BLaER1 treated with 17β-estradiol and CSF1 and Interleukin-3, amounts not matched to agents 10 nM and 100 nM (cell line): ENCODE measurements at regions not wholly inside any gene's neighbourhood (a gene's known extent, or its start where the extent isn't known, plus 50 kb on each side); places are given as distances from the start of the nearest gene placed in this dataset.

Source experiments
- H3K27ac ChIP-seq, 11 experiments: shearing (Covaris generic); formaldehyde crosslinking; 2 replicates each; pipeline ENCODE4 v1.8.1; 2022
- H3K27me3 ChIP-seq, 11 experiments: shearing (Covaris generic); formaldehyde crosslinking; 2 replicates each; pipeline ENCODE4 v1.8.1; 2022
- H3K36me3 ChIP-seq, 11 experiments: shearing (Covaris generic); formaldehyde crosslinking; 2 replicates each; pipeline ENCODE4 v1.8.1; 2022
- H3K4me1 ChIP-seq, 10 experiments: shearing (Covaris generic); formaldehyde crosslinking; 2 replicates each; pipeline ENCODE4 v1.8.1; 2022
- H3K4me2 ChIP-seq, 11 experiments: shearing (Covaris generic); formaldehyde crosslinking; 2 replicates each; pipeline ENCODE4 v1.8.1; 2022
- H3K4me3 ChIP-seq, 10 experiments: shearing (Covaris generic); formaldehyde crosslinking; 2 replicates each; pipeline ENCODE4 v1.8.1; 2022
- H3K9ac ChIP-seq, 11 experiments: shearing (Covaris generic); formaldehyde crosslinking; 2 replicates each; pipeline ENCODE4 v1.8.1; 2022
- H3K9me3 ChIP-seq, 11 experiments: shearing (Covaris generic); formaldehyde crosslinking; replicated peaks in 1 of 11; 2 replicates each; pipeline ENCODE4 v1.8.1; 2022
- H4K20me1 ChIP-seq, 11 experiments: shearing (Covaris generic); formaldehyde crosslinking; 2 replicates each; pipeline ENCODE4 v1.8.1; 2022
- Cebpa-rat ChIP-seq, 11 experiments: shearing (Covaris generic); IDR thresholded peaks; 2 replicates each; pipeline ENCODE4 v1.8.1; 2022

GRCh38 chr4:3386526-3386925 is 55.2 kb upstream of the HGFAC start:
- peaks cover 74 to 94% (median 78%) of the 10 kb centered on the region in 10 experiments for H3K4me1 ChIP-seq
- peaks cover 0 to 4% (median 0%) of the 10 kb centered on the region in 11 experiments; a peak in 6 of 22 replicates for H3K9me3 ChIP-seq
- H3K4me3 ChIP-seq = peak overlapping the region in 5 of 10 experiments; percentile 34 to 58 (median 44); a peak in 6 of 20 replicates
- H3K27ac ChIP-seq = peak overlapping the region in 9 of 11 experiments; percentile 13 to 96 (median 75); a peak in 12 of 22 replicates
- no peaks in the 10 kb centered on the region for H3K27me3 ChIP-seq
- peaks cover 0 to 83% (median 26%) of the 10 kb centered on the region in 11 experiments; a peak in 16 of 22 replicates for H4K20me1 ChIP-seq
- peak overlapping the region; percentile 90 to 100 (median 98) for H3K4me2 ChIP-seq
- H3K9ac ChIP-seq = peak overlapping the region in 8 of 11 experiments; percentile 66 to 90 (median 74); a peak in 9 of 22 replicates
- H3K36me3 ChIP-seq = peaks cover 0 to 4% (median 0%) of the 10 kb centered on the region in 11 experiments; a peak in 3 of 22 replicates
- TF ChIP-seq Cebpa-rat (IDR thresholded peaks at IDR 0.05) = no peak

GRCh38 chr4:3387154-3387942 is 54.4 kb upstream of the HGFAC start:
- peak overlapping the region; percentile 59 to 90 (median 74) for H3K9ac ChIP-seq
- peaks cover 0 to 4% (median 0%) of the 10 kb centered on the region in 11 experiments; a peak in 1 of 22 replicates for H3K36me3 ChIP-seq
- no peaks in the 10 kb centered on the region for H3K9me3 ChIP-seq
- peaks cover 0 to 91% (median 35%) of the 10 kb centered on the region in 11 experiments; a peak in 16 of 22 replicates for H4K20me1 ChIP-seq
- H3K27ac ChIP-seq = peak overlapping the region; percentile 58 to 96 (median 81)
- no peaks in the 10 kb centered on the region for H3K27me3 ChIP-seq
- H3K4me1 ChIP-seq = peaks cover 82 to 100% (median 86%) of the 10 kb centered on the region in 10 experiments
- TF ChIP-seq Cebpa-rat (IDR thresholded peaks at IDR 0.05) = no peak
- H3K4me2 ChIP-seq = peak overlapping the region; percentile 90 to 100 (median 98)
- H3K4me3 ChIP-seq = peak overlapping the region; percentile 40 to 66 (median 52)

GRCh38 chr4:3387943-3388361 is 53.8 kb upstream of the HGFAC start:
- H3K36me3 ChIP-seq = peaks cover 0 to 4% (median 0%) of the 10 kb centered on the region in 11 experiments; a peak in 1 of 22 replicates
- H3K27ac ChIP-seq = peak overlapping the region; percentile 58 to 96 (median 81)
- peak overlapping the region; percentile 90 to 100 (median 98) for H3K4me2 ChIP-seq
- no peaks in the 10 kb centered on the region for H3K27me3 ChIP-seq
- no peaks in the 10 kb centered on the region for H3K9me3 ChIP-seq
- peak overlapping the region; percentile 20 to 66 (median 52); a peak in 17 of 20 replicates for H3K4me3 ChIP-seq
- H4K20me1 ChIP-seq = peaks cover 0 to 96% (median 41%) of the 10 kb centered on the region in 11 experiments; a peak in 16 of 22 replicates
- TF ChIP-seq Cebpa-rat (IDR thresholded peaks at IDR 0.05) = no peak
- peaks cover 79 to 98% (median 89%) of the 10 kb centered on the region in 10 experiments for H3K4me1 ChIP-seq
- peak overlapping the region; percentile 59 to 90 (median 74); a peak in 21 of 22 replicates for H3K9ac ChIP-seq

- H3K9ac ChIP-seq = peak overlapping the region; percentile 59 to 90 (median 74)
- no peaks in the 10 kb centered on the region for H3K9me3 ChIP-seq
- peak overlapping the region; percentile 20 to 66 (median 52); a peak in 18 of 20 replicates for H3K4me3 ChIP-seq
- no peaks in the 10 kb centered on the region for H3K27me3 ChIP-seq
- peak overlapping the region; percentile 58 to 96 (median 81); a peak in 21 of 22 replicates for H3K27ac ChIP-seq
- peaks cover 0 to 96% (median 44%) of the 10 kb centered on the region in 11 experiments; a peak in 16 of 22 replicates for H4K20me1 ChIP-seq
- H3K4me2 ChIP-seq = peak overlapping the region; percentile 90 to 100 (median 98)
- H3K36me3 ChIP-seq = peaks cover 0 to 8% (median 3%) of the 10 kb centered on the region in 11 experiments; a peak in 13 of 22 replicates
- H3K4me1 ChIP-seq = peaks cover 72 to 97% (median 88%) of the 10 kb centered on the region in 10 experiments
- no peak for TF ChIP-seq Cebpa-rat (IDR thresholded peaks at IDR 0.05)
These were observed 53.1 kb upstream of the HGFAC start for GRCh38 chr4:3388471-3389232.

DNA sequence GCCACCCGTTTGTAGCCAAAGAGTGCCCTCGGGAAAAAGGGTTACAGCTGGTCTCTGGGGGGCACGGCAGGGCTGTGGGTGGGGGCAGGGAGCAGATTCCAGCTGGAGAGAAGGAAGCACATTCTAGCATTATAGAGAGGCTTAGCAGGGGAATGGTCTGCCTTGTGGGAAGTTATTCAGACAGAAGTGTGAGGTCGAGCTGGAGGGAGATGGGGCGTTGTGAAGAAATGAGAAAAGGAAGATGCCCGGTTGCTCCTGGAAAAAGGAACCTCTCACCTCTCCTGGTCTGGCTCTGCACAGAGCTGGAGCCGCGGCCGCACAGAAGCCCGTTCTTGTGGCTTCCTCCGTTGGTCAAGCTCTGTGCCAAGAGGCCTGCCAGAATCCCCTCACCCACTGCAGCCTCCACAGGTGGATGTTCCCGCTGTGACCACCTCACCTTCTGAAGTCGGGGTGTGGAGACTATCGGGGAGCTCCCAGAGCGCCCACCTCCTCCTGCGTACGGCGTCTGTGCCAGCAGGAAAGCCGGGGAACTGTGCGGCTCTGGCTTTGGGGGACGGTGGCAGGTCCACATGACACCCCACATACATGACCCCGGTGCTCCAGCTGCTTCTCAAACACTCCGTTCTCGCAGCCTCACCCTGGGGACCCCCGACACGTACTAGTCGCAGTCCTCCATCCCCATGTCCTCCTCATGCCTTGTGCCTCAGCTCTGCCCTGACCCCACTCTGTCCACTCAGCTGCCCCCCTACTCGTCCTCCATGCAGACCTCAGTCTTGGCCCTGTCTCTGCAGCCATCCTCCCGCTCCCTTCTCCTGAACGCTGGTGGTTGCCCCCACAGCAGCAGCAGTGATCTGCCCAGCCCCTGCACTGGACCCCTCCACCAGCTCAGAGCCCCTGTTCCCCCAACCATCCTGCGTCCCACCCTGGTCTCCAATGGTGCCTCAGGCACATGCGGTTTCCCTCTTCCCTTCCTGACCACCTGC is 52.2 kb upstream of the HGFAC start:
- TF ChIP-seq Cebpa-rat (IDR thresholded peaks at IDR 0.05) = no peak
- H3K4me1 ChIP-seq = peaks cover 63 to 88% (median 82%) of the 10 kb centered on the region in 10 experiments
- H3K4me2 ChIP-seq = peak overlapping the region; percentile 90 to 100 (median 98)
- H3K27me3 ChIP-seq = no peaks in the 10 kb centered on the region
- peaks cover 0 to 16% (median 11%) of the 10 kb centered on the region in 11 experiments; a peak in 19 of 22 replicates for H3K36me3 ChIP-seq
- H3K9me3 ChIP-seq = peaks cover 0 to under 1% (median 0%) of the 10 kb centered on the region in 11 experiments; a peak in 2 of 22 replicates
- peak overlapping the region; percentile 58 to 90 (median 74) for H3K9ac ChIP-seq
- peaks cover 0 to 94% (median 43%) of the 10 kb centered on the region in 11 experiments; a peak in 16 of 22 replicates for H4K20me1 ChIP-seq
- H3K4me3 ChIP-seq = peak overlapping the region; percentile 20 to 66 (median 52); a peak in 17 of 20 replicates
- H3K27ac ChIP-seq = peak overlapping the region; percentile 32 to 96 (median 81); a peak in 21 of 22 replicates

DNA sequence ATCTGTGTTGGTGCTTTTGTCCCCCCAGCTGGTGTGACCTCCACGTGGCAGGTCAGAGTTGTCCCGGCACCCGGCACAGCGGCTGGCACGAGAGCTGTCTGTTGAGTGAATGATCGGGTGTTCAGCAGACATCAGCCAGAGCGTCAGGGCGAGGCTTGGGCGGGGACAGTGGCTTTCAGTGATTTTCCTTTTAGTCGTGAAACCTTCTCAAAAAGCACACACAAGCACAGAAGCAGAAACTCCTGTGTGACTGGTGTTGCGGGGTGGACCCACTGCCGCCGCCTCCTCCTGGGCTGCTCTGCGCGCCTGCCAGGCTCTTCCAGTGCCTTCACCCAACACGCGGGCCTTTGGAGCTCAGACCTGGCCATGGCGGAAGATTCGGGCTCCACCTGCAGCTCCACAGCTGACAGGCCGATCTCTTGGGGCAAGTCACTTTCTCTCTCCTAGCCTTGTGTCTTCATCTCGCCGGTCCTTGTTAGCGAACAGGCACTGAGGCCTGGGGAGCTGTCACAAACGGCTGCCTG is 51.4 kb upstream of the HGFAC start:
- Histone ChIP-seq H3K9me3 (peaks cover 0 to 8% (median 7%) of the 10 kb centered on the region in 11 experiments; a peak in 10 of 22 replicates), H3K4me2 (peak overlapping the region; percentile 90 to 100 (median 98)), H3K27ac (peak overlapping the region in 8 of 11 experiments; percentile 75 to 96 (median 86); a peak in 10 of 22 replicates), H3K4me3 (peak overlapping the region in 2 of 10 experiments; percentile 58 to 60; a peak in 1 of 20 replicates), H3K9ac (peak overlapping the region in 5 of 11 experiments; percentile 66 to 90 (median 76); a peak in 8 of 22 replicates), H4K20me1 (peaks cover 0 to 90% (median 38%) of the 10 kb centered on the region in 11 experiments; a peak in 16 of 22 replicates), H3K36me3 (peaks cover 0 to 25% (median 19%) of the 10 kb centered on the region in 11 experiments; a peak in 21 of 22 replicates), H3K27me3 (no peaks in the 10 kb centered on the region), H3K4me1 (peaks cover 56 to 80% (median 74%) of the 10 kb centered on the region in 10 experiments)
- no peak for TF ChIP-seq Cebpa-rat (IDR thresholded peaks at IDR 0.05)

DNA sequence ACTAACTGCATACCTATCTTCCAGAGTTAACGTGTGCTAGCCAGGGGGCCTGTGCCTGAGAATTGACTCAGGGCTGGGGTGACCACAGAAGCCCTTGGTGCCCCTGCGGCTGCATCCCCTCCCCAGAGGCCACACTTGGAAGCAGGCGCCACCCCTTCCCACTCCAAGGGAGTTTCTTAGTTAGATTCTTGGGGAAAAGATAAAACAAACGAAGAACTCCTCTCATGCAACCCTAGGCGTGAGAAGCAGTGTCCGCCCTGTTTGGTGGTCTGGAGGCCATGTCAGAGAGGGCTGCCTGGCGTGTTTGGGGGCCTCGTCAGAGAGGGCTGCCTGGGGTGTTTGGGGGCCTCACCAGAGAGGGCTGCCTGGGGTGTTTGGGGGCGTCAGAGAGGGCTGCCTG is 50.3 kb upstream of the HGFAC start:
- peak overlapping the region in 3 of 11 experiments; percentile 3 to 23 (median 23); a peak in 1 of 22 replicates for H3K9ac ChIP-seq
- H3K36me3 ChIP-seq = peaks cover 5 to 35% (median 30%) of the 10 kb centered on the region in 11 experiments; a peak in 21 of 22 replicates
- H3K4me2 ChIP-seq = peak overlapping the region; percentile 38 to 100 (median 97); a peak in 21 of 22 replicates
- no peaks in the 10 kb centered on the region for H3K27me3 ChIP-seq
- H3K4me3 ChIP-seq = no peak overlapping the region
- H3K9me3 ChIP-seq = peaks cover 0 to 19% (median 17%) of the 10 kb centered on the region in 11 experiments; a peak in 19 of 22 replicates
- peaks cover 46 to 69% (median 63%) of the 10 kb centered on the region in 10 experiments for H3K4me1 ChIP-seq
- H4K20me1 ChIP-seq = peaks cover 0 to 79% (median 38%) of the 10 kb centered on the region in 11 experiments; a peak in 16 of 22 replicates
- H3K27ac ChIP-seq = no peak overlapping the region
- no peak for TF ChIP-seq Cebpa-rat (IDR thresholded peaks at IDR 0.05)
